Central memory CD8-positive, alpha-beta T cell (primary cell): ENCODE measurements at regions not wholly inside any gene's neighbourhood (a gene's known extent, or its start where the extent isn't known, plus 50 kb on each side); places are given as distances from the start of the nearest gene placed in this dataset.
"Not testable (repeated sequence)": the region's sequence is repeated elsewhere in the genome, so short reads cannot be mapped to it uniquely, and the experiment has no call there.

Source experiments
- ATAC-seq: fragments of 150-1000 bp; cut with Tn5 transposase; replicated peaks from 2 replicates; pipeline ENCODE4 v1.10.0; 2022; ENCODE audit warnings: mild to moderate bottlenecking, moderate FRiP score, moderate number of reproducible peaks; ENCODE audit not compliant: poor library complexity, severe bottlenecking; ENCODE audit errors: extremely low read depth
- DNase-seq, 2 donors: peaks; one replicate each; pipeline ENCODE4 v3.0.0; 2021; ENCODE audit warnings: low spot score in 2 of 2
- H3K27ac Mint-ChIP-seq: one replicate; pipeline ENCODE4 v1.8.0; 2022; ENCODE audit warnings: low read depth, mild to moderate bottlenecking, moderate library complexity, mixed read lengths
- H3K27me3 Mint-ChIP-seq: one replicate; pipeline ENCODE4 v1.8.0; 2022; ENCODE audit warnings: mixed read lengths
- H3K36me3 Mint-ChIP-seq: one replicate; pipeline ENCODE4 v1.8.0; 2022; ENCODE audit warnings: mild to moderate bottlenecking, moderate library complexity, mixed read lengths; ENCODE audit not compliant: insufficient read depth
- H3K4me1 Mint-ChIP-seq: one replicate; pipeline ENCODE4 v1.8.0; 2022; ENCODE audit warnings: mixed read lengths
- H3K4me3 Mint-ChIP-seq: one replicate; pipeline ENCODE4 v1.8.0; 2022; ENCODE audit warnings: mild to moderate bottlenecking, moderate library complexity, mixed read lengths
- H3K9me3 Mint-ChIP-seq: one replicate; pipeline ENCODE4 v1.8.0; 2022; ENCODE audit warnings: mixed read lengths

GRCh38 chr6:152811785-152812184 is 61.2 kb downstream of the VIP start:
- Mint-ChIP-seq H3K4me3 (no peak overlapping the region), H3K27ac (no peak overlapping the region), H3K9me3 (no peaks in the 10 kb centered on the region), H3K36me3 (no peaks in the 10 kb centered on the region), H3K27me3 (peaks cover 51% of the 10 kb centered on the region), H3K4me1 (no peaks in the 10 kb centered on the region)
- DNase-seq (no peak), ATAC-seq (no peak)

GRCh38 chr6:152815230-152815872 is 64.8 kb downstream of the VIP start:
- Mint-ChIP-seq H3K9me3 (no peaks in the 10 kb centered on the region), H3K27ac (no peak overlapping the region), H3K27me3 (peaks cover 59% of the 10 kb centered on the region), H3K4me3 (no peak overlapping the region), H3K36me3 (no peaks in the 10 kb centered on the region), H3K4me1 (no peaks in the 10 kb centered on the region)
- ATAC-seq (no peak), DNase-seq (no peak)

- no peak for ATAC-seq
- no peaks in the 10 kb centered on the region for H3K36me3 Mint-ChIP-seq
- no peak overlapping the region for H3K27ac Mint-ChIP-seq
- H3K9me3 Mint-ChIP-seq, result no peaks in the 10 kb centered on the region
- DNase-seq, result no peak
- no peak overlapping the region for H3K4me3 Mint-ChIP-seq
- peaks cover 59% of the 10 kb centered on the region for H3K27me3 Mint-ChIP-seq
- no peaks in the 10 kb centered on the region for H3K4me1 Mint-ChIP-seq
These were observed 65.5 kb downstream of the VIP start for GRCh38 chr6:152816055-152816454.

DNA sequence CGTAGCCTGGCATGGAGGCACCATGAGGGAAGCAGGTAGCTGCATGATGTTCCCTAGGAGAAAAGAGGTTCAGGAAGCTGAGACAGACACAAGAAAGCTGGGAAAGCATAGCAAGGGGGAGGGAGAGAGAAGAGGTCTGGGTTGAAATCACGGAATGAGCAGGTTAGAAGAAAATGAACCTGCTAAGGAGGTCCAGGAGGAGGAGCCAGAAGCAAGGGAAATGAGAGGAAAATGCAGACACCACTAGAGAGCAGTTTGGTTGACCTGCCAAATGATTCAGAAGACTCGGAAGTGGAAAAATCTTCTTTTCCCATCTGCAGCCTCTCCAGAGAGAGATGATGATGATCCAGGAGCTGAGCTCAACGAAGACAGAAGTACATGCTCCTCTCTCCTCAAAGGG is 70.9 kb downstream of the VIP start:
- DNase-seq (no peak), ATAC-seq (no peak)
- H3K27ac Mint-ChIP-seq, result no peak overlapping the region
- no peaks in the 10 kb centered on the region for H3K4me1 Mint-ChIP-seq
- no peak overlapping the region for H3K4me3 Mint-ChIP-seq
- H3K9me3 Mint-ChIP-seq, result no peaks in the 10 kb centered on the region
- H3K27me3 Mint-ChIP-seq, result peaks cover 42% of the 10 kb centered on the region
- H3K36me3 Mint-ChIP-seq, result no peaks in the 10 kb centered on the region

DNA sequence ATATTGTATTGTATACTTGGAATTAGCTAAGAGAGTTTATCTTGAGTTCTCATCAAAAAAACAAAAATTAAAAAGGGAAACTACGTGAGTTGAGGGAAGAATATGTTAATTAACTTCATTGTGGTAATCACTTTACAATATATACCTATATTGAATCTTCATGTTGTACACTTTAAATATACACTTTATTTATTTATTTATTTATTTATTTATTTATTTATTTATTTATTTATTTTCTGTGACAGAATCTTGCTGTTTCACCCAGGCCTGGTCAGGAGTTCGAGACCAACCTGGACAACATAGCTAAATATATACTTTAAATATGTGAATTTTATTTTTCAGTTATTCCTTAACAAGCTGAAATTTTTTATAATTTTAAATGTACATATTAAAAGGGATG is 74.1 kb downstream of the VIP start:
- H3K27ac Mint-ChIP-seq, result no peak overlapping the region
- DNase-seq (no peak), ATAC-seq (no peak)
- H3K36me3 Mint-ChIP-seq, result no peaks in the 10 kb centered on the region
- H3K27me3 Mint-ChIP-seq, result peaks cover 19% of the 10 kb centered on the region
- no peak overlapping the region for H3K4me3 Mint-ChIP-seq
- no peaks in the 10 kb centered on the region for H3K9me3 Mint-ChIP-seq
- no peaks in the 10 kb centered on the region for H3K4me1 Mint-ChIP-seq

DNA sequence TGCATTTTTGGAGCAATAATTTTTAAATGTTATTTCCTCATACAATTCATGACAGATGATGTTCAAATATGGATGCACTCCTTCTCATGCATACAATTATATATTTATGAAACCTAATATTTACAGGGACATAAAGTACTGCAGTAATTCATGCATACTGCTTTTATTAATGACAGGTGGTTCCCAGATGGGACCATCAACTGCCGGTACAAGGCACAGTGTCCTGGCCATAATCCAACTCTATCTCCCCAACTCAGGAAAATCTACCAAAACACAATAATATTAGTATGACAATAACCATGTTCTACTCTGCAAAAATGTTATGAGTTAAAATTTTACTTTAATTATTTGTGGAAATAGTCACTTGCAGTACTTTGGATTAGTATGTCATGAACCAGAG is 77.8 kb downstream of the VIP start:
- DNase-seq (no peak), ATAC-seq (no peak)
- Mint-ChIP-seq H3K27me3 (peaks cover 28% of the 10 kb centered on the region), H3K36me3 (peaks cover 1% of the 10 kb centered on the region), H3K9me3 (no peaks in the 10 kb centered on the region), H3K27ac (no peak overlapping the region), H3K4me3 (no peak overlapping the region), H3K4me1 (no peaks in the 10 kb centered on the region)

GRCh38 chr6:152834366-152834765 is 83.8 kb downstream of the VIP start:
- H3K27me3 Mint-ChIP-seq, result peaks cover 62% of the 10 kb centered on the region
- H3K4me1 Mint-ChIP-seq, H3K4me3 Mint-ChIP-seq, DNase-seq, H3K27ac Mint-ChIP-seq, H3K9me3 Mint-ChIP-seq, ATAC-seq, H3K36me3 Mint-ChIP-seq: not testable (repeated sequence)

GRCh38 chr6:152836523-152836922 is 85.9 kb downstream of the VIP start:
- H3K36me3 Mint-ChIP-seq, result no peaks in the 10 kb centered on the region
- no peak for ATAC-seq
- H3K27ac Mint-ChIP-seq, result no peak overlapping the region
- peaks cover 4% of the 10 kb centered on the region for H3K9me3 Mint-ChIP-seq
- H3K4me3 Mint-ChIP-seq, result no peak overlapping the region
- peaks cover 67% of the 10 kb centered on the region for H3K27me3 Mint-ChIP-seq
- H3K4me1 Mint-ChIP-seq, result no peaks in the 10 kb centered on the region
- no peak for DNase-seq

GRCh38 chr6:152845421-152845820 is 94.8 kb downstream of the VIP start:
- H3K4me3 Mint-ChIP-seq, result no peak overlapping the region
- peaks cover 56% of the 10 kb centered on the region for H3K27me3 Mint-ChIP-seq
- H3K27ac Mint-ChIP-seq, result no peak overlapping the region
- H3K36me3 Mint-ChIP-seq, result no peaks in the 10 kb centered on the region
- no peaks in the 10 kb centered on the region for H3K4me1 Mint-ChIP-seq
- no peak for ATAC-seq
- no peak for DNase-seq
- H3K9me3 Mint-ChIP-seq, result peaks cover 11% of the 10 kb centered on the region

DNA sequence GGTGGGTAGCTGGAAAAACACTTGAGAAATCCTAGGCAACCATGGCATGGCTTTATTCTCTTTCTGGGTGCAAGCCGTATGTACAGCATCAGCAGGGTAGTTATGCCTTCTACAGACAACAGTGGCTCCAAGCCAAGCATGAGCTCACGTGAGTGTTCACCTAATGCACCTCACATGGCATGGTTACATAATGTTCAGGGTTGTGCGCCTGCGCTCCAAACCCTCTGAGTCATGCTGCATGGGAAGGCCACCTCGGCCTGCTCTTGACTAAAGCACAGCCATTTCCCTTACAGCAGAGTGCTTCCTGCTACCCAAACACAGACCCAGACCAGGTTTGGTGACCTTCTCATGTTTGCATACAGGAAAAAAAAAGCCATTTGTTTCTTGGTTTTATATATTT is 96.2 kb downstream of the VIP start:
- no peak for ATAC-seq
- H3K4me3 Mint-ChIP-seq, result no peak overlapping the region
- H3K36me3 Mint-ChIP-seq, result no peaks in the 10 kb centered on the region
- peaks cover 11% of the 10 kb centered on the region for H3K9me3 Mint-ChIP-seq
- no peaks in the 10 kb centered on the region for H3K4me1 Mint-ChIP-seq
- DNase-seq, result no peak
- no peak overlapping the region for H3K27ac Mint-ChIP-seq
- H3K27me3 Mint-ChIP-seq, result peaks cover 45% of the 10 kb centered on the region

DNA sequence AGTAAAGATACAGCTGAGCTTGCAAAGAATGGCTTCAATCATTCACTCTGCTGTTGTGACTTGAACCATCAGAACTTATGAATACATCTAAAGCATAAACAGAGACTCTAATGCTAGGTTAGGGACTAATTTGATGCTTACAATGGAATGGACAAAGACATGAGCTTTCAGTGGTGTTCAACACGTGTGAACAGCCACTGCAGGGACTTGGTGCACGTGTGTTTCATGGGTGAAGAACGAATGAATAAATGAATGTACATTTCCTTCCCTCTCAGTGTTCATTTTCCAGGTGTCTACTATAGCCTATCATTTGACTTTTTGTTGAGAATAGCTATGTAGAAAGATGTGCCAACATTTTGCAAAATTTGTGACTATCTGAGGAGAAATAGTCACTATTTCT is 98.3 kb downstream of the VIP start:
- DNase-seq (no peak), ATAC-seq (no peak)
- H3K4me3 Mint-ChIP-seq, result no peak overlapping the region
- H3K27me3 Mint-ChIP-seq, result peaks cover 48% of the 10 kb centered on the region
- no peak overlapping the region for H3K27ac Mint-ChIP-seq
- no peaks in the 10 kb centered on the region for H3K4me1 Mint-ChIP-seq
- H3K9me3 Mint-ChIP-seq, result peaks cover 11% of the 10 kb centered on the region
- no peaks in the 10 kb centered on the region for H3K36me3 Mint-ChIP-seq

DNA sequence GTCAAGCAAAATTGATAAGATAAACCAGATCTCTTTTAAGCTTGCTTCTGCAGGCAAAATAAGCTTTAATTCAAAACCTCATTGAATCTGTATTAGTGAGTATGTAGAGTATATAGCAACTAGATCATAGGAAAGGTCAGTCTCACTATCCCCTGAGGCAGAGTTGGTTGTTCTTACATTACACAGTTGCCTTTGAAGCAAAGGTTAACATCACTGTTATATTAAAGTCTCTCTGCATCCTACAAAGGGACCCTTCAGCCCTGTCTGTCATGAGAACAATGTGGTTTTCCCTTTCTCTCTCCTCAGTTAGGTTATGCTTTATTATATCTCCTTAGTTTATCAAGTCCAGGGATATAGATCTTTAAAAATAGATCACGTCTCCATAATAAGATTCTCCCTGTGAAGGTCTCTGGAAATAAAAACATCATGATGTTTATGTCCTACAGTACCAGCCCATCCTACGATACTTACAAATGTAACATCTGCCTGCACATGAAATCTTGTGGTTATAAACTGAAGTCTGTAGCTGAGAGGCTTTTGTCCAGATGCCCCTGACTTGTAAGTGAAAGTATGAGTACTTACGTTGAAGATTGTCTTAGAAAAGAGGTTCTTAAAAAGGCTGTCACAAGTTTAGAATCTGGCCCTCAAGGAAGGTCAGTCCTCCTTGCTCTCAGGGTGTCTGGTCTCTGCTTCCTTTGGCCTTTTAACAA is 103.6 kb downstream of the VIP start:
- ATAC-seq (no peak), DNase-seq (no peak)
- Mint-ChIP-seq H3K9me3 (no peaks in the 10 kb centered on the region), H3K36me3 (no peaks in the 10 kb centered on the region), H3K27me3 (peaks cover 40% of the 10 kb centered on the region), H3K4me3 (no peak overlapping the region), H3K4me1 (peaks cover 6% of the 10 kb centered on the region), H3K27ac (no peak overlapping the region)

DNA sequence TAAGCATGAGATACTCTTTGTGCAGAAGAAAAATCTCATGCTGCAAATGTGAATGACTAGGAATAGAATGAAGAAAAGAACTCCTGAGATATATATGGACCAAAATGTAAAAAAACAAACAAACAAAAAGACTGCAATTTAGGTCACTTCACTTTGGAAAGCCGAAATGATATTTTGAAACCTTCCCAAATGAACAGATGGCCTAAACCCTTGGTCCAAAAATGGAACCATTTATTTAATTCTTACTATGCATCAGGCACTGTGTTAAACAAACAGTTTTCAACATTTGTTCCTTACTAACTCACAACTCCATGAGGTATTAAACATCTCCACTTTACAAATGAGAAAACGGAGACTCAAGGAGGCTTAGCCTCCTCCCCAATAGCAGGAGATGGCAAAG is 107.5 kb downstream of the VIP start:
- H3K9me3 Mint-ChIP-seq, result no peaks in the 10 kb centered on the region
- ATAC-seq (no peak), DNase-seq (no peak)
- no peak overlapping the region for H3K27ac Mint-ChIP-seq
- no peaks in the 10 kb centered on the region for H3K36me3 Mint-ChIP-seq
- H3K27me3 Mint-ChIP-seq, result peaks cover 51% of the 10 kb centered on the region
- H3K4me1 Mint-ChIP-seq, result peaks cover 7% of the 10 kb centered on the region
- H3K4me3 Mint-ChIP-seq, result no peak overlapping the region
